HepG2 (cell line): ENCODE measurements at regions not wholly inside any gene's neighbourhood (a gene's known extent, or its start where the extent isn't known, plus 50 kb on each side); places are given as distances from the start of the nearest gene placed in this dataset.

ENCODE experiments used
- HNRNPK ChIP-seq: fragments of 200-400 bp; formaldehyde crosslinking; IDR thresholded peaks from 2 replicates; pipeline ENCODE4 v1.6.1; 2018; ENCODE audit warnings: low read length, low read depth, moderate library complexity, mild to moderate bottlenecking; ENCODE audit not compliant: poor library complexity, severe bottlenecking
- MYC ChIP-seq: sonication (generic); formaldehyde crosslinking; IDR thresholded peaks from 2 replicates; pipeline ENCODE4 v1.9.0; 2021; ENCODE audit warnings: missing genetic modification reagents, borderline replicate concordance
- ZHX1 ChIP-seq: sonication (generic); formaldehyde crosslinking; IDR thresholded peaks from 2 replicates; pipeline ENCODE4 v1.8.1; 2022; ENCODE audit warnings: low read depth, mild to moderate bottlenecking, missing genetic modification reagents
- ZNF235 ChIP-seq: sonication (generic); formaldehyde crosslinking; IDR thresholded peaks from 2 replicates; pipeline ENCODE4 v1.8.1; 2023; ENCODE audit warnings: mild to moderate bottlenecking, missing genetic modification reagents, borderline replicate concordance
- TF ChIP-seq, protein P1 (sequence below): sonication (generic); formaldehyde crosslinking; IDR thresholded peaks from 2 replicates; pipeline ENCODE4 v1.5.0; 2020; ENCODE audit warnings: mild to moderate bottlenecking, missing genetic modification reagents
- TF ChIP-seq, protein P2 (sequence below): sonication (generic); formaldehyde crosslinking; IDR thresholded peaks from 2 replicates; pipeline ENCODE4 v1.4.0; 2020; ENCODE audit warnings: missing genetic modification reagents

- TF ChIP-seq HNRNPK (no peak), MYC (no peak), ZHX1 (CRISPR knock-in tag) (0 out of 2 replicates have a peak, but pooled peaks have one; percentile 19), ZNF235 (CRISPR knock-in tag) (no peak; the same call in 1 of the 2 replicates)
- TF ChIP-seq, protein P1, sequence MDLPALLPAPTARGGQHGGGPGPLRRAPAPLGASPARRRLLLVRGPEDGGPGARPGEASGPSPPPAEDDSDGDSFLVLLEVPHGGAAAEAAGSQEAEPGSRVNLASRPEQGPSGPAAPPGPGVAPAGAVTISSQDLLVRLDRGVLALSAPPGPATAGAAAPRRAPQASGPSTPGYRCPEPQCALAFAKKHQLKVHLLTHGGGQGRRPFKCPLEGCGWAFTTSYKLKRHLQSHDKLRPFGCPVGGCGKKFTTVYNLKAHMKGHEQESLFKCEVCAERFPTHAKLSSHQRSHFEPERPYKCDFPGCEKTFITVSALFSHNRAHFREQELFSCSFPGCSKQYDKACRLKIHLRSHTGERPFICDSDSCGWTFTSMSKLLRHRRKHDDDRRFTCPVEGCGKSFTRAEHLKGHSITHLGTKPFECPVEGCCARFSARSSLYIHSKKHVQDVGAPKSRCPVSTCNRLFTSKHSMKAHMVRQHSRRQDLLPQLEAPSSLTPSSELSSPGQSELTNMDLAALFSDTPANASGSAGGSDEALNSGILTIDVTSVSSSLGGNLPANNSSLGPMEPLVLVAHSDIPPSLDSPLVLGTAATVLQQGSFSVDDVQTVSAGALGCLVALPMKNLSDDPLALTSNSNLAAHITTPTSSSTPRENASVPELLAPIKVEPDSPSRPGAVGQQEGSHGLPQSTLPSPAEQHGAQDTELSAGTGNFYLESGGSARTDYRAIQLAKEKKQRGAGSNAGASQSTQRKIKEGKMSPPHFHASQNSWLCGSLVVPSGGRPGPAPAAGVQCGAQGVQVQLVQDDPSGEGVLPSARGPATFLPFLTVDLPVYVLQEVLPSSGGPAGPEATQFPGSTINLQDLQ (CRISPR knock-in tag), result no peak
- TF ChIP-seq, protein P2, sequence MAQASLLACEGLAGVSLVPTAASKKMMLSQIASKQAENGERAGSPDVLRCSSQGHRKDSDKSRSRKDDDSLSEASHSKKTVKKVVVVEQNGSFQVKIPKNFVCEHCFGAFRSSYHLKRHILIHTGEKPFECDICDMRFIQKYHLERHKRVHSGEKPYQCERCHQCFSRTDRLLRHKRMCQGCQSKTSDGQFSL (CRISPR knock-in tag), result peak; percentile 74; the same call in 1 of the 2 replicates
Measured at GRCh38 chr2:8628179-8628865, 53.5 kb upstream of the ID2 start (continued).
